HG02678 (cell line): ENCODE measurements at regions not wholly inside any gene's neighbourhood (a gene's known extent, or its start where the extent isn't known, plus 50 kb on each side); places are given as distances from the start of the nearest gene placed in this dataset.

Experiments used
- ATAC-seq: cut with Tn5 transposase; IDR thresholded peaks from one replicate; pipeline ENCODE4 v1.9.1; 2021; ENCODE audit warnings: mild to moderate bottlenecking, moderate library complexity; ENCODE audit not compliant: unreplicated experiment

DNA sequence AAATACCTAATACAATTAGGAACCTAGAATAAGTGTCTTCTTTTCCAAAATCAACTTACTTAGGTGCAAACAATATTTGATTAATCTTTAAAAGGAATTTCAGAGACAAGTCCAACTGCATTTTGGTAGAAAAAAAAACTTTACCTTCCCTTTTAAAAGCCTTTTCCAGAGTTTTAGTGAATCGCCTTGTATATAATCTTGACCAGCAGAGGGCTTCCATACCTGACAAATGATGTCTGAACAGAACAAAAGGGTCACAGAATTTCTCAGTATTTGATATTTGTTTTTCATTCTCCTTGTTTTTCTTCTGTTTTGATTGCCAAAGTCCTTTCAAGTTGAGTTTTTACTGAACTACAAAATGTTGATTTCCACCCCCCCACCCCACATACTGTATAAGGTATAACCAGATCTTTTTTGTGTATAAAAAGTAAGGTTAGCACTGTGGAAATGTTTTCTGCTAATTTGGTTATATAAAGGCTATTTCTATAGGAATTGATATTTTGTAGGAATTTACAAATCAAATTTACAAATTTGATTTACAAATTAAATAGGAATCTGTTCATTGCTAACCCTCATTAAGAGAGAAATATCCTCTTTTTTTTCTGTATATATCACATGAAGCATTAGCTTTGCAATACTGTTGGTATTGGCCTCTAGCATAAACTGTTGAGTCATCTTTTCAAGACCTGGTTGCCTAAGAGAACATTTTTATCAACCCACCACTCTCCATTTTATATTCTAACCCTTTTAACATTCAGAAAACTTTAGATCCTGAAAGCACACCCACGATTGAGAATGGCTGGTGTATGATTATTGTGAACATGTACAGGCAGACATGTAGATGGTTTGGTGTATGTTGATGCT, 464.1 kb upstream of the RARB start:
- ATAC-seq: no peak

DNA sequence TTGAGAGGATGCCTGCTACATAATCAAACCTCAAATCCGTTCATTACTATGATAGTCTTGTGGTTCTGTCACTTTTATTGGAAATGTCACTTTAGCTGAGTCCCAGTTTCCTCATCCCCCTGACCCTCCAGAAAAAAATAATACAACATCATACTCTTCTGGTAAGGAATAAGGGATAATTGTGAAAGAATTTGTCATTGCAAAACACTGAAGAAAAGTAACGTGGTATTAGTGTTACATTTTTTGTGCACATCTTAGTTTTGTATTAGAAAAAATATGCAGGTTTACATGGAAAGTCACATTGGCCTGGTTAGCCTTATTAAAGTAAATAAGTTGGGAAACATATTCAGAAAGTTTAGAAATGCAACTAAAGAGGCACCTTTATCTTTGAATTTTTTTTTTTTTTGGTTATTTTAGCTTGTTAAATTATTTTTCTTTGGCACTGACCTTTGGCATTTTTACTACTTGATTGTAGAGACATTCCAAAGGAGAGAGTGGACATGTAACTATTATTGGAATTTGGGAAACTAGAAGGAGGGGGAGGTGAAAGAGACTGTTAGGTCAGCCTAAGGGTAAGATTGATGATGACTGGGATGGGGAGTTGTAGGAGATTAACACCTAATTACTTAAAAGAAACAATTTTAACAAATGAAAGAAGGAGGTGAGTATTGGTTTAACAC, 462.2 kb upstream of the RARB start:
- no peak for ATAC-seq

DNA sequence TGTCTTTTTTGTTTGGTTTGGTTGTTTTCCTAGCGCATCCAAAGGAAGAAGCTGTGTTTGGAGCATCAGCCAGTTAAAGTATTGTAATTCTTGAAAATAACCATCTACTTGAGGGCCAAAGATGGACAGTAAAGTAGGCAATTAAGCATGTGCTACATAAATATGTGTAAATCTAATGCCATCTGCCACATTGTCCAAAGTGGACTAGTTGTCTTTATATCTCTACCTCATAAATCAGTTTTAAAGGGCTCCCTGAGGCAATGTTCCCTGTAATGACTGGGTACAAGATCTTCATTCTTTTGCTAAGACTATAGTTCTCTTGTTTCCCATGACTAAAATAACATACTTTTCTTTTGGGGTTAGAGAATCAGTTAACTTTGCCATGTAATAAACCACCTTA, 460.0 kb upstream of the RARB start:
- ATAC-seq: no peak

DNA sequence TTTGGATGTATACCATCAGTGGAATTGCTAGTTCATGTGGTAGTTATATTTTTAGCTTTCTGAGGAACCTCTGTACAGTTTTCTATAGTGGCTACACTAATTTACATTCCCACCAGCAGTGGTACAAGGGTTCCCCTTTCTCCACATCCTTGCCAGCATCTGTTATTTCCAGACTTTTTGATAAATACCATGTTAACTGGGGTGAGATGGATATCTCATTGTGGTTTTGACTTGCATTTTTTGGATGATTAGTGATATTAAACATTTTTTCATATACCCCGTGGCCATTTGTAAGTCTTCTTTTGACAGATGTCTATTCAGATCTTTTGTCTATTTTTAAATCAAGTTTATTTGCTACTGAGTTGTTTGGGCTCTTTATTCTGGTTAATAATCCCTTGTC, 455.6 kb upstream of the RARB start:
- no peak for ATAC-seq

- no peak for ATAC-seq
These were observed 446.8 kb upstream of the RARB start for GRCh38 chr3:24981309-24981708.

- ATAC-seq: no peak
These were observed 446.1 kb upstream of the RARB start for GRCh38 chr3:24981924-24982323.

DNA sequence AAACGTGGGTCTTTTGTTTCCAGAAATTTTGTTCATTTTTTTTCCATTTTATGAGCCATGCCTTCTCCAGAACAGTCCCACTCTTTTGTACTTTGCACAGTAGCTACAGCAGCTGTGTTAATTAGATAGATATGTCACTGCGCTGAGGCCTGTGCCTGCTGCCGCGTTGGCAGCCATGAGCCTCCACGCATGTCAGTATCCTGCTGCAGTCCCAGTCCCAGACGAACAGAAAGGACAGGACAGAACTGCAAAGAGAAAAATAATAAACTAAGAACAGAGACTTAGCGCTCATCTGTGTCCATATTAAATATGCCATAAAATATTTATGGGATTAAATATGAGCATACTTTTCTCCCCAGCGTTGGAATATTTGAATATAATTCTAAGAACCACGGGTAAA, 442.4 kb upstream of the RARB start:
- no peak for ATAC-seq

GRCh38 chr3:24986612-24987011, 441.5 kb upstream of the RARB start:
- no peak for ATAC-seq

- ATAC-seq: no peak
These were observed 428.7 kb upstream of the RARB start for GRCh38 chr3:24999357-24999756.

DNA sequence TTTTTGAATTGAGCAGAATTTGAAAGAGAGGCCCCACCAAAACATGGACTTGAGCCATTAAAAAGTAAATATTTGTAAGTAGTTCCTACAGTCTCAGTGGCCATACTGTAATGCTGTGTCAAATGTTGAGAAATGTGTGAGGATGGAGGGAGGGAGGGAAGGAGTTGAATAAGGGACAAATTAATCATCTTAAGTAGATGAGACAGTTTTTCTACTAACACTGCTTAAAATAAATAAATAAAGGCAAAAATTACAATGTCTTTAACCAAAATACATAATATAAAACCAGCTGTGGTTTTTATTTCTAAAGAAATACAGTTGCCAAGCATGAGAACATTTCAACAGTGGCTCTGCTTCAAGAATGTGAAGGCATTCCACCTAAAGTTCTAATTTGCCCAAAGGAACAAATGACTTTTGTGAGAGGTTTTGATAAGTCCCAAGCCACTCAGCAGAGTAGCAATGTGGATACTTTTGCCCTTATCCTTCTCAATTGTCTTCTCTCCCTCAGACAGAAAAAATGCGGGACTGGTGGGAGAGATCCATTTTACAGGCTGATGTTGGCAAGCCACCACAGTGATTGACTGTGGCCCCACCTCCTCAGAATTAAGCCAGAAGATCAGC, 427.0 kb upstream of the RARB start:
- no peak for ATAC-seq

DNA sequence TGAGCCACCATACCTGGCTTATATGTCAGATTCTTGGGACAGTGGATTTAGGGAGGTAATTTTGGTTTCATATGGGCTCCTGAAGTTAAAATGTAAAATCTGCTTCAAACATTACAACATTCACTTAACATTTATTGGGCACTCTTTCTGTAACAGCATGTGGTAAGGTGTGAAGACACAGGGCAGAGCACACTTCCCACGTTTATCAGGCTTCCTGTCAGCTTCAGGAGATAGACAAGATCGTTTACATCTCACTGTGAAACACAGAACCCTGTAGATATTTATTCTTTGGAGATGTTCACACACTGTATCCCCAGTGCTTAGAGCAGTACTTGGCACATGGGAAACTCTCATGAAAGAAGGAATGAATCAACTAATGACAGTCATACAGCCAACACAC, 426.0 kb upstream of the RARB start:
- no peak for ATAC-seq

- ATAC-seq: peak; percentile 97
These were observed 419.9 kb upstream of the RARB start for GRCh38 chr3:25007974-25008658.

GRCh38 chr3:25009665-25010064, 418.4 kb upstream of the RARB start:
- no peak for ATAC-seq

- no peak for ATAC-seq
These were observed 412.5 kb upstream of the RARB start for GRCh38 chr3:25015599-25015998.

GRCh38 chr3:25018909-25019308, 409.2 kb upstream of the RARB start:
- no peak for ATAC-seq

DNA sequence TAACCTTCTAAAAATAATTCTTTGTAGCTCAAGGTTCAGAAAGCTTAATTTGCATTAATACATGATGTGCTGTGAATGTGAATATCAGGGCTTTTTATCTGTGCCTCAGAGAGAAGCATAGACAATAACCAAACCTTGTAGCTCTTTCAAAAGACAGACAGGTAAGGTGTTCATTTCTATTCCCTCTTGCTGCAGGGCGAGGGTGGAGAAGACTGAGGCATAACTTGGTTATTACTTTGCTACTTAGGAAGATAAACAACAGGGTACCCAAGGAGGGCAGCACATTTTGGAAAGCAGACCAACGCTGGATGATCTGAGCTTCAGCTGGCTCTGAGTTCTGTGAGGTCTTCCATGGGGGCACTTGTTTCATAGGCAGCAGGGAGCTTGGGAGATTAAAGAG, 408.6 kb upstream of the RARB start:
- ATAC-seq: no peak

DNA sequence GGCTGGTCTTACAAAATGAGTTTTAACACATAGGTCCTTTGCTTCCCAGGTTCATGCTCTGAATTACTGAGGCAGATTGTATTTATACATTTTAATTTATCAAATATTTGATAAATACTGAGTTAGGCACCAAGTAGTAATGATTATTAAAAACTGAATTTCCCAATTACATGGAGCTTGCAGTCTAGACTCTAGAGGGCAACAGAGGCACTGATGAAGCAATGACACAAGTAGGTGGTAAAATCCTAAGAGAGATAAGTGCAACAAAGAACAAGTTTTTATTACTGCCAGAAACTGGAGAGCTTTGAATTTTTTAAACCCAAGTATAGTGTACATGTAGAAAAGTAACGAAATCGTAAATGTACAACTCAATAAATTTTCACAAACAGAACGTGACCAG, 406.2 kb upstream of the RARB start:
- ATAC-seq: no peak

DNA sequence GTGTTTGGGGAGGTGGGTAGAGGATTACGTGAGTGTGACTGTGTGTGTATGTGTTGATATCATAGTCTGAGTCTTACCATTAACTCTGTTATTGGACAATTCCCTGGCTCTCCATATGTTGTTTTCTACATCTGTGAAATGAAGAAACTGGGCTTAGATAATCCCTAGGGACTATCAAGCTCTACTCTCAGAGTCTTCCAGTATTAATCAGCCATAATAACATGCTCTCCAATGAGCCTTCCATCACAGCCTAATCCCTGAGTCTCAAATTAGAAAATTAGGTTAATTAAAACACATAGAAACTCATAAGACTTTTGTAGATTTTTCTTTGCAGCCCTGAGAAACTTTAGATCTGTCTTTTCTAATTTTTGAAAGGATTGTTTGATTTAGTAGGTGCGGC, 404.2 kb upstream of the RARB start:
- ATAC-seq: no peak

- ATAC-seq: no peak
These were observed 402.8 kb upstream of the RARB start for GRCh38 chr3:25025236-25025635.

- no peak for ATAC-seq
These were observed 400.4 kb upstream of the RARB start for GRCh38 chr3:25027650-25028049.

- no peak for ATAC-seq
These were observed 398.2 kb upstream of the RARB start for GRCh38 chr3:25029820-25030219.
